NOMO-1 treated with DMSO at 0.1 percent for 48 hours (cell line): ENCODE measurements at regions not wholly inside any gene's neighbourhood (a gene's known extent, or its start where the extent isn't known, plus 50 kb on each side); places are given as distances from the start of the nearest gene placed in this dataset.

Experiments
- DNase-seq: peaks from one replicate; lab custom pipeline; 2025; ENCODE audit not compliant: unreplicated experiment; lab: John Stamatoyannopoulos, UW

DNA sequence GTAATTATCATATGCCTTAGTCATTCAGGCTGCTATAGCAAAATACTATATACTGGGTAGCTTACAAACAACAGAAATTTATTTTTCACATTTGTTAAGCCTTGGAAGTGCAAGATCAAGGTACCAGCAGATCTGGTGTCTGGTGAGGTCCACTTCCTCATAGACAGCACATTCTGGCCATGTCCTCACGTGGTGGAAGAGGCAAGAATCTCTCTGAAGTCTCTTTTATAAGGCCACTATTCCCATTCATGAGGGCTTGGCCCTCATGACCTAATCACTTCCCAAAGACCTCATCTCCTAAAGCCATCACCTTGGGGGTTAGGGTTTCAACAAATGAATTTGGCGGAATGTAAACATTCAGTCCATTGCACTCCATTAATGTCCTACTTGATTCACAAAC lies 137.5 kb upstream of the C1GALT1 start:
- DNase-seq, result no peak

DNA sequence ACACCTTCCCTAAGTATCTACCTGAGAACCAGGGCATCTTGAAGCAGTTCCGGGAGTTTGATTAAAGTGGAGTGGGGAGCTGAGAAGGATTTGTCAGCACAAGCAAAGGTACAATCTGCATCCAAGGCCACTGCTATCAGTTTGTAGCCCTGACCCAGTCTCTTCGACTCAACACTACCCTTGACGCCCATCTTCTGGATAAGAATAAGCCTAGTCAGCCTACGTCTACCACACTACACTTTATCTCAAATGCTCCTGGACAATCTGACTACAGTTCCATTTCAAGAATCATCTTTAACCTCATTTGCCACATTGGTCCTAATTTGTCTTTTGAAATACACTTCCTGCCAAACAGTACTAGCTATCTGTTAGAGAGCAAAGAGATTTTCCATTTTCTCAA lies 134.1 kb upstream of the C1GALT1 start:
- DNase-seq, result no peak

DNA sequence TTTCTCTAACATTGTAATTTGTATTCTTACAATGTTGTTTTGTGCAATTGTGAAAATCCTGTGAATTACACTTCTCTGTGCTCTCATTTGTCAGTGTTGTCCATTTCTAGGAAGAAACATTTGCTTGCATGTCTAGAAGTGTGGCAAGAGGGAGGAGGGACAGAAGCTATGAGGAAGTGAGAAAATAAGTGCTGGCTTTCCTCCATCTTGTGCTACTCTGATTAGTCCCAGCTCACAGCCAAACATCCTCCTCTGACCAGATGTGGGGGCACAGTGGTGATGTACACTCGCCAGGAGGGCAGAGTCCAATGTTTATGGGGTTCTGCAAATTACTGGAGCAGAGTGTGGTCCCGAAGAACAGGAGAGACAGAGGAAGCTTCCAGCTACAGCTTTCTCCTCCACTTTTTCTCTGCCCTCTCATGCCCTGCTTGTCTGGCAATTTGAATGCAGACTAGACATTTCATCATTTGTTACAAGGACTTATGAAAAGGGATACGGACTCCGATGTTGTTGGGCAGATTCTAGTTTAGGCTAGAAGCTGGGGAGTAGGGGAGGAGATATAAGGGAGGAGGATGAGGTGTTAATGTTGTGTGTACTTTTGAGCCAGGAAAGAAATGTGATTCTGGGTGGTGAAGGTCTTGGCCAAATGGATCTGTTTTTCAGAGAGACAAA lies 131.0 kb upstream of the C1GALT1 start:
- DNase-seq, result peak; percentile 85

DNA sequence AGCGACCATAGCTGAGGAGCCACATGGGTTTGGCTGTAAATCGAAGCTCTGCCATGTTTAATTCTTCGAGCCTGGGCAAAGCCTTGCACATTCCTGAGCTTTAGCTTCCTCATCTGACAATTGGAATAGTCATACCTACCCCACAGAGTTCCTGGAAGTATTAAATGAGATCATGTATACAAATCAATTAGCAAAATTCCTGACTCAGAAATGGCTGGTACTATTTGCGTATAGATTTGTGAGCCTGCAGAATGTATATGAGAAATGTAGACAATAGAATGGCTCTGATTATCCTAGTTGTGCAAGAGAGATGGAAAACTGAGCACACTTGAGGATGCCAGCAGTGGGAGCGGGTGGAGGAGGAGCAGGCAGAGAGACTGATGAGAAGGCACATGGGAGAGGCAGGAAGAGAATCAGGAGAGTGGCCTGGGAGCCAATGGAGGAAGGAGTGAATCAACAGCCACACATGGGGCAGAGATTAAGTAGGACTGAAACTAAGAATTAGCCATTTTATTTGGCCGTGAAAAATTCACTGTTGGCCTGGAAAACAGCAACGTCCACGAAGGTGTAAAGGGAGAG lies 128.0 kb upstream of the C1GALT1 start:
- no peak for DNase-seq

DNA sequence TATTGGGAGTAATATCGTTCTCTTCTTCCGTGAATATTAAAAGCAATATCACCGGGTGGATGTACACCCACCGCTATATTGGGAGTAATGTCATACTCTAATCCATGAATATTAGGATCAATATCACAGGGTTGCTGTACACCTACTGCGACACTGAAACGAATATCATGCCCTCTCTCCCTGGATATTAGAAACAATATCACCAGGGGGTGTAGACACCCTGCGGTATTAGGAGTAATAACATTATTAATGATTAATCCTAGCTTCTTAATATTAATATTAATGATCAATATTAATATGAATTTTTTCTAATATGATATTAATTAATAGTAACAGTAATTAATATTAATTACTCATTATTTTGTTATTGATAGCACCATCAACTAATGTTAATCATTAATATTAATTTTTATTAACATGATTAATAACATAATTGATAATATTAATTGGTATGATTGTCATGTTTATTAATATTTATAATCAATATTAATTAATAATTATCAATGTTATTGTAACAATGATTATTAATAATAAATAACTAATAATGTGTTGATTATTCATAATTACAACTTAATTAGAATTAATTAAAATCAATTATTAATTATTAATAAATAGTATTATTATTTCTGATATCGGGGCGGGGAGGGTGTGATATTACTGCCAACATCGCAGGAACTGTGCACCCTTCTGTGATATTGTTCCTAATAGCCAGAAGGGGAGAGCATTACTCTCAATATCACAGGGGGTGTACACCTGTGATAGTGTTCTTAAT lies 121.3 kb upstream of the C1GALT1 start:
- DNase-seq, result no peak

DNA sequence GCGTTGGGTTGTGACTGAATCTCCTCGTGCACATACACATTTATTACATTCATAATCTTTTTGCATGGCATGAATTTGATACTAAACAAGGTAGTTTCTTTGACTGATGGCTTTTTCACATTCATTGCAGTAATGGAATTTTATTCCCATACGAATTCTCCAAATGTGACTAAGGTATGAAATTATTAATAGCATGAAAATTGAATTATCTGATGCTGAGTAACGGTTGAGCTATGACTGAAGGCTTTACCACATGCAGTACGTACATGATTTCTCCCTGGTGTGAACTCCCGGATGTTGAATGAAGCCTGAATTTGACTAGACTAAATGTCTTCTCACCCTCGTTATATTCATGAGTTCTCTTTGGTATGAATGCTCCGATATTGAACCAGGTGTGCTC lies 104.4 kb upstream of the C1GALT1 start:
- no peak for DNase-seq

DNA sequence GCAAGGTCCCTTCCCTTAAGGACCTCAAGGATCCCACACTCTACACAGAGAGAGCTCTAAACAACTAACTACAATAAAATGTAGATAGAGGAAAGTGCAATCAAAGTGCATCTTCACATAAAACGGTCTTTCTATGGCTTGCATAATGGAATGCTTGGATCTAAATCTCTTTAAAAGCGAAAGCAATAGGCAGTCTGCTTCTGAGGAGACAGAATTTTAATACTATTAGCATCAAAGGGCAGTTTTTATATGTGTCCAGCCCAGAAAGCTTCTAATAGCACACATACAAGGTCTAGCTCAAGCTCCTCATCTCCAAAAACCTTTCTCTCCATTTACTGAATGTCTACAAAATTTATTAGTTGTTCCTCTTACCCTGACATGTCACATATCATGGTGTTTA lies 101.5 kb upstream of the C1GALT1 start:
- DNase-seq, result no peak

DNA sequence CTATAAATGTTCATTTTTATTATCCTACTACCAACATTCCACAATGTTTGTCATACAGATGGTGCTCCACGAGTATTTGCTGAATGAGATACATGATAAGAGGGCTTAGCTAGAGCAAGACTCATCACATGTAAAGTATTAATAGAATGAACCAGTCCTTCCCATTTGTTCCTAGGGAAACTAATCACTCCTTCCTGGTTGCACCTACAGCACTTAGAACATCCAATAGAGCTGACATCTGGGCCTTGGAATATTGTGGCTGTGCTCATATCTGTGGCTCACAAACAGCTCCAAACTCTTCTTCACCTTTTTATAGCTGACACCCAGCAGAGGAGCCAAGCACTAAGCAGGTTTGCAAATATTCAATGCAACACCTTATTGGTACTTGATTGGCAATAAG lies 91.9 kb upstream of the C1GALT1 start:
- DNase-seq, result no peak

DNA sequence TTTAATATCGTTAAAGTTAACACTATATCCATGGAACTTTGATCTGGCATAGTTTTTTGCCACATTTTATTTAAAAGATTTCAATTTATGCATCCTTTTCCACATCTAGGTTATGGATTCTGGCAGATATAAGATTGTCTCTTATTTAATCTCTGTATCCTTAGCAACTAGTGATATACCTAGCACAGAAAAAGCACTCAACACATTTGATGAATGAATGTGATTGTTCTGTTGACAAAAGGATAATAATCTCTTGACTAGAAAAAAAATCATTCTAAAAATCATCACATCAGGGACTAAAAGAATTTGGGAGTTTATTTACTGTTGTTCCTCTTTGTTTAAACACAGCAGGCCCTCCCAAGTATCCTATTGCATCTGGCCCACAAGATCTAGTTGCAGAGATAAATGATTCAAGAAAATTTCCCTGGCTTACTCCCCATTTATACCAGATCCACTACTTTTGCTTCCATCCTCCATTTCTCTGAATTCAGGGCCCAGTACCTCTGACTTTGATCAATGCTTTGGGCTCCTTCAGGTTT lies 84.0 kb upstream of the C1GALT1 start:
- DNase-seq, result no peak

DNA sequence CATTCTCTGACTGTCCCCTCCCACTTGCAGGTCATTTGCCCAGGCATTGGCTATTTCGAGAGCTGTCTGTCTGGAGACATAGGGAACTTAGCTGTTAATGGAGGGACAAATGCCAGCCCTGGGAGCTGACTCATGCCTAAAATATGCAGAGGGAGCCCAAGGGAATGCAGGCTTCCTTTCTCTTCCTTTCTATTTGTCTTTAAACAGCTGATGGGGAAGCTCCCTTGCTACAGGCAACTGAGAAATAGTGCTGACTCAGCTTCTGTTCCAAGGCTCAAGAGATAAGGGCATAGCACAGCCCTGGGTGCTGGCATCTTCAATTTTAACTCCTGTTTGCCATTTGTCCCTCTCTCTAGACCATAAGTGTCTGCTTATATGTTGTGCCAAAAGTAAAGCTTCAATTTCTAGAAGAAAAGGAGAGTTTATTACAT lies 82.7 kb upstream of the C1GALT1 start:
- no peak for DNase-seq

DNA sequence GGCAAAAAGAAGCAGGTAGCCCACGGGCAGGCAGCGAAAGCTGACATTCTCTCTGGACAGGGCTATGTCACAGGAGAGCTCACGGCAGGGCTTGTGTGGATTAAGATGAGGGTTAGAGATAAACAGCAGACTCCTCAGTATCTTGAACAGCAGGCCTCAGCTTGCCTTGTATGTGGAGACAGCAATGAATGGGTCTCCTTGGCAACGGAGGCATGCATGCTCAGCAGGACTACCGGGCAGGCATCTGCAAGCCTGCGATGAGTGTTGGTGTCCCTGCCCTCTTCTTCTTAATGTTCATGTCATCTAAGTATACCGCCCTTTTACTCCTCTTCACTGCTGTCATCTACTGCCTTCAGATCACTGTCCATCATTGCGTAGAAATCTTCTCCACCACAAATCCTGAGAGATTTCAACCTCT lies 81.9 kb upstream of the C1GALT1 start:
- DNase-seq, result no peak

DNA sequence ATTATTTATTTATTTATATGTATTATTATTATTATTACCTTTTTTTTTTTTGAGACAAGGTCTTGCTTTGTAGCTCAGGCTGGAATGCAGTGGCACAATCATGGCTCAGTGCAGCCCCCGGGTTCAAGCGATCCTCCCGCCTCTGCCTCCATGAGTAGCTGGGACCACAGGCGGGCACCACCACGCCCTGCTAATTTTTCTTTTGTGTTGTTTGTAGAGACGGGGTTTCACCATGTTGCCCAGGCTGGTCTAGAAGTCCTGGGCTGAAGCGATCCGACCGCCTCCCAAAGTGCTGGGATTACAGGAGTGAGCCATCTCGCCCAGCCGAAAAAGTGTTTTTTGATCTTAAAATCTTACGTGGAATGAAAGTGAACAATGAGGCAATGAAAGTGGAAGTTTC lies 79.4 kb upstream of the C1GALT1 start:
- no peak for DNase-seq

DNA sequence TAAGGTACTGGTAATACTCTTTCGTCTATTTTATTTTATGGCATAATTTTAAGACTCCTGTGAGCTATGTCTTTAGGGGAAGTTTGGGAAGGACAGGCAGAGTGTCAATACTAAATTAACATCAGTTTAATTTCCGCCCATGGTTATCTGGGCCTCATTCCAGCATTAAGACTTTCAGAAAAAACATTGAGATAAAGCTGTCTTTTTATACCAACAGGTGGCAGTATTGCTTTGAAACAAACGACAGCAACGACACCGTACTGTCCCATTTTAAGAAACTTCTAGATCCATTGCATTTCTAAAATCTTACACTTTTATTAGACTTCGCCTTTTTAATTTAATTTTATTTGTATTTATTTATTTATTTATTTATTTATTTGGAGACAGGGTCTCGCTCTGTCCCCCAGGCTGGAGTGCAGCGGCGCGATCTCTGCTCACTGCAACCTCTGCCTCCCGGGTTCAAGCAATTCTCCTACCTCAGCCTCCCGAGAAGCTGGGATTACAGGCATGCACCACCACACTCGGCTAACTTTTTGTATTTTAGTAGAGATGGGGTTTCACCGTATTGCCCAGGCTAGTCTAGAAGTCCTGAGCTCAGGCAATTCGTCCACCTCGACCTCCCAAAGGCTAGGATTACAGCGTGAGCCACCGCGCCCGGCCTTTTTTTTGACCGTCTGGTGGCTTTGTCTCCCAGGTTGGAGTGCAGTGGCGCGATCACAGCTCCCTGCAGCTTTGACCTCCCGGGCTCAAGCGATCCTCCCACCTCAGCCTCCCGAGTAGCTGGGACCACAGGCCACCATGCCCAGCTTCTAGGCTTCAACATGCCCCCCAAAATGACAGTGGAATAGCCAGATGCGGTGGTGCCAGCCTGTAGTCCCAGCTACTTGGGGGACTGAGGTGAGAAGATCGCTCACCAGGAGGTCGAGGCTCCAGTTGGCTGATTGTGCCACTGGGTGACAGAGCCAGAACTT lies 78.7 kb upstream of the C1GALT1 start:
- DNase-seq, result peak; percentile 73

DNA sequence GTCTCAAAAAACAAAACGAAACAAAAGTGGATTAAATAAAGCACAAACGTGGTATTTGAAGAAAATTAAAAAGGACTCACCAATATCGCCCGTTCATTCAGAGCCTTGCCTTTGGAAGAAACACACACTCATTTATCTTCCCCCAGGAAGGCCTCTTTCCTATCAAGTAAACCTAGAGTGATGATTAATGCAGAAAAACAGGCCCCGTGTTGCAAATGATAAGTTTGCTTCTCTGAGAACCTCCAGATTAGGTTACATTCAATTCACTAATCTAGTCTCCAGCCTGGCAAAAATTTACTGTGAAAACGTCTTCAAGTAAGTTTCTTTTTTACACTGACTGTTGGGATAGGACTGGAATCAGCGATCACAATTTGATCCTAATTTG lies 78.0 kb upstream of the C1GALT1 start:
- DNase-seq, result no peak

DNA sequence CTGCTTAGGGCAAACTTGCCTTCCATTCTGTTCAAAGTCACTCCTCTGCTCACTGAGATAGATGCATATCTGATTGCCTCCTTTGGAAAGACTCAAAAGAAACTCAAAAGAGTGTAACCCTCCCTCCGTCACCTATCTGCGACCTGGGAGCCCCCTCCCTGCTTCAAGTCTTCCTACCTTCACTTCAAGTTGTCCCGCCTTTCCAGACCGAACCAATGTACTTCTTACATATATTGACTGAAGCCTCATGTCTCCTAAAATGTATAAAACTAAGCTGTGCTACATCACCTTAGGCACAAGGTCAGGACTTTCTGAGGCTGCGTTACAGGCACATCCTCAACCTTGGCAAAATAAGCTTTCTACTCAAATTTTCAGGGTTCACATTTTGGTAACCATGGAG lies 77.4 kb upstream of the C1GALT1 start:
- no peak for DNase-seq

DNA sequence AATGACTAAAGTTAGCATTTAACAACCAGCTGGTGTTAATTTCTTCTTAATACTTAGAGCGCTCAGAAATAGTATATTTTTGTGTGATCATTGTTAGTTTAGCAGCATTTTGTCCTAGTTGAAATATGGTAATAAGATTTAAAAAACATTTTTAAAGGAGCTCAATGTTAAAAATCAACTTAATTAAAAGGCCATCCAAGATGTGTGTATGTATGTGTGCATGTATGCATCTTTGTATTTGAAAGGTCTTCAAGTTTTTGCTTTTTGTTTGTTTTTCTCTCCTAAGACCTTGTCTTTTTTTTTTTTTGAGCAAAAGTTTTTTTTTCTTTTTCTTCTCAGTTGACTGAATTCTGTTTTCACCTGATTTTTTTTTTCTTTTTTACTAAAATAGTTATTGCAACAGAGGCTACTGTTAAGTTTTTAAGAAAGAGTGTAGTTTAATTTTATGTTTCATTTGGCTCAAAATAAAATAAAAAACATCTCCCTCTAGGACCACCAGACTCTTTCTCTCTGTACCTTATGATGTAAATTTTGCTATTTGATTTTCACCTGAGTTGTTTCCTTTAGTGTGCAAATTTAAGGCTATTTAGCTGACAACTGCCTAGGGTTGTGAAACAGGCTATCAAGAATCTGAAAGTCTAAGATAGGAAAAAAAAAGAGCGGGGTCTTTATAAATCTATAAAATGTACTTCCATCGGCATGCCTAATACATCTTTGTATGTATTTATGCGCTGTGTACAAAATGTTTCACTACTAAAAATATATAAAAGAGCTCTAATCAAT lies 76.4 kb upstream of the C1GALT1 start:
- no peak for DNase-seq

DNA sequence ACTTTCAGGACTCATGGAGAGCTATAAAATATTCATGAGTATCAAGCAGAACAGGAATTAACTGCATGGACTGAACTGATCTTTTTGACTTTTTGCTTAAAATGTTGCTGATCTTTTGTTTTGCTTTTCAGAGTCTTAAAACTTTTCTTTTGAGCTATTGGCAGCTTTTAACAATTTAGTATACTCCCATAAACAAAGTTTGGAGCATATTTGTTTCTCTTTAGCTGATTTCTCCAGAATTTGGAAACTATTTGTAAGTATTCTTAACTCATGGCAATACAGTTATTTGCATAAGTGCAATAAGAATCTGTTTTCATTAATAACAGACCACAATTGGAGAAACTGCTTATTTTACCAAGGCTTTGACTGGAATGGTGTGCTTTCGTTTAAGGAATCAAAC lies 73.4 kb upstream of the C1GALT1 start:
- no peak for DNase-seq

DNA sequence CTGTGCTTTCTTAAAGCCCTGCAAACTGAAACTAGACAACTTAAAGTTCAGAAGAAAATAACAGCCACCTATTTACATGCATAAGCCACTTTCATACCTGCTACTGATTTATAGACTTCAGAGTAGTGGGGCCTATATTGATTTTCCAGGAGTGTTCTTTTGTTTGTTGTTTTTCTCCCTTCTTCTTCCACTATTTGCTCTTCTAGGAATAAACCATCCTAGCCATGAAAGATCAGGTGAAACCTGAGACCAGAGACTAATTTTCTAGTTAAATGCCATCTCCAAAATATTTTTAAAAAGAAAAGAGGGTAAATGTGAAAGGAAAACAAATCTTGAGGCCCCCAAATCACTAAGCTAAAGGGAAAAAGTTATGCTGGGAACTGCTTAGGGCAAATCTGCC lies 72.4 kb upstream of the C1GALT1 start:
- DNase-seq, result no peak

DNA sequence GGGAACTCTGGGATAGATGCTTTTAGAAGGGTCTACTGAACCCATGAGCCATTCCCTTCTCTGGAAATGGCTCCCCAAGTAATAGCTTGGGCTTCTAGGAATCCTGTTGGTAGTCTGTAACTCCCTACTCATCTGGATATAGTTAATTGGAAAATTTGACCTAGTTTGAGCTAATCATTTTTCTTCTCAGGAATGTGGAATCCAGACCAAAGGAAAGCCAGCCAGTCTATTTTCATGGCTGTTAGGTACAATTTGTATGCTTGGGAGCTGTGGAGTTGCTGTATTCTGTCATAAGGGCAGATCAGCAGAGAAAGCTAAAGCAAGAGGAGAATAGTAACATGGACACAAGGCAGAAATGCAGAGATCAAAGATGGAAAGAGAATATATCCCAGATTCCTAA lies 71.6 kb upstream of the C1GALT1 start:
- no peak for DNase-seq

DNA sequence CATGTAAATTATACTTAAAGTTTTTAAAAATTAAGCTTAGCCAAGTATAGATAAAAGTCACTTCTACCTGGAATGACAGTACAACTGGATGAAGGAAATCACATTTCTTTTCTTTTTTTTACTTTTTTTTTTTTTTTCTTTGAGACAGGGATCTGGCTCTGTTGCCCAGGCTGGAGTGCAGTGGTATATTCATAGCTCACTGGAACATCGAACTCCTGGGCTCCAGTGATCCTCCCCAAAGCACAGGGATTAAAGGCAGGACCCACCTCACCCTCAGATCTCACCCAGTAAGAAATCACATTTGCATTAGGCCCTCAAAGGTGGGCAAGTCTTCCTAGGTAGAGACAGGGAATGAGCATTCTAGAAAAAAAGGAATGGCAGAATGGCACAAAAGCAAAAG lies 69.5 kb upstream of the C1GALT1 start:
- no peak for DNase-seq
